ENCODE measurements at regions not wholly inside any gene's neighbourhood (a gene's known extent, or its start where the extent isn't known, plus 50 kb on each side); places are given as distances from the start of the nearest gene placed in this dataset.

GRCh38 chr16:8146256-8147012 lies 443.9 kb downstream of the TMEM114 start:
- no peaks in the 10 kb centered on the region for H3K36me3 ChIP-seq (ENCODE audit: control insufficient read depth, insufficient read depth, low read length)
- no peak for DNase-seq (ENCODE audit: low read depth)
- H3K27me3 ChIP-seq (ENCODE audit: control insufficient read depth, insufficient read depth, low read length), result no peaks in the 10 kb centered on the region
- no peak for TF ChIP-seq CTCF (IDR thresholded peaks at IDR 0.05; ENCODE audit: insufficient read depth, low read length, poor library complexity, severe bottlenecking)
- no peak overlapping the region for H3K4me3 ChIP-seq (ENCODE audit: low read depth, low read length)

- TF ChIP-seq CTCF (IDR thresholded peaks at IDR 0.05; ENCODE audit: insufficient read depth, low read length, poor library complexity, severe bottlenecking), result no peak
- Histone ChIP-seq H3K4me3 (ENCODE audit: low read depth, low read length) (no peak overlapping the region), H3K27me3 (ENCODE audit: control insufficient read depth, insufficient read depth, low read length) (no peaks in the 10 kb centered on the region), H3K36me3 (ENCODE audit: control insufficient read depth, insufficient read depth, low read length) (no peaks in the 10 kb centered on the region)
- no peak for DNase-seq (ENCODE audit: low read depth)
Observed at GRCh38 chr16:8138666-8139065, 451.6 kb downstream of the TMEM114 start.

- Histone ChIP-seq H3K36me3 (ENCODE audit: control insufficient read depth, insufficient read depth, low read length) (no peaks in the 10 kb centered on the region), H3K27me3 (ENCODE audit: control insufficient read depth, insufficient read depth, low read length) (no peaks in the 10 kb centered on the region), H3K4me3 (ENCODE audit: low read depth, low read length) (no peak overlapping the region)
- no peak for DNase-seq (ENCODE audit: low read depth)
- no peak for TF ChIP-seq CTCF (IDR thresholded peaks at IDR 0.05; ENCODE audit: insufficient read depth, low read length, poor library complexity, severe bottlenecking)
Observed at GRCh38 chr16:8137606-8138005, 452.7 kb downstream of the TMEM114 start.

- no peak for TF ChIP-seq CTCF (IDR thresholded peaks at IDR 0.05; ENCODE audit: insufficient read depth, low read length, poor library complexity, severe bottlenecking)
- DNase-seq (ENCODE audit: low read depth), result no peak
- Histone ChIP-seq H3K27me3 (ENCODE audit: control insufficient read depth, insufficient read depth, low read length) (no peaks in the 10 kb centered on the region), H3K4me3 (ENCODE audit: low read depth, low read length) (no peak overlapping the region), H3K36me3 (ENCODE audit: control insufficient read depth, insufficient read depth, low read length) (no peaks in the 10 kb centered on the region)
Observed at GRCh38 chr16:8130197-8130596, 460.1 kb downstream of the TMEM114 start.

GRCh38 chr16:8127070-8127469 lies 463.2 kb downstream of the TMEM114 start:
- no peak for TF ChIP-seq CTCF (IDR thresholded peaks at IDR 0.05; ENCODE audit: insufficient read depth, low read length, poor library complexity, severe bottlenecking)
- Histone ChIP-seq H3K4me3 (ENCODE audit: low read depth, low read length) (no peak overlapping the region), H3K27me3 (ENCODE audit: control insufficient read depth, insufficient read depth, low read length) (no peaks in the 10 kb centered on the region), H3K36me3 (ENCODE audit: control insufficient read depth, insufficient read depth, low read length) (no peaks in the 10 kb centered on the region)
- no peak for DNase-seq (ENCODE audit: low read depth)

GRCh38 chr16:8126313-8126712 lies 464.0 kb downstream of the TMEM114 start:
- Histone ChIP-seq H3K36me3 (ENCODE audit: control insufficient read depth, insufficient read depth, low read length) (no peaks in the 10 kb centered on the region), H3K4me3 (ENCODE audit: low read depth, low read length) (no peak overlapping the region), H3K27me3 (ENCODE audit: control insufficient read depth, insufficient read depth, low read length) (no peaks in the 10 kb centered on the region)
- DNase-seq (ENCODE audit: low read depth), result no peak
- TF ChIP-seq CTCF (IDR thresholded peaks at IDR 0.05; ENCODE audit: insufficient read depth, low read length, poor library complexity, severe bottlenecking), result no peak
